Frontal cortex (tissue), 3 donors: ENCODE measurements at regions not wholly inside any gene's neighbourhood (a gene's known extent, or its start where the extent isn't known, plus 50 kb on each side); places are given as distances from the start of the nearest gene placed in this dataset.

Experiments used
- DNase-seq, 2 donors: peaks; one replicate each; pipeline ENCODE4 v3.0.0; 2012; ENCODE audit warnings: low spot score in 2 of 2
- FAIRE-seq: peaks from 2 replicates; lab custom pipeline; 2012; peaks lifted over from hg19 to GRCh38; lab: Jason Lieb, UNC
- donor health status: control.
- donor health status: control.
- donor health status: control.

GRCh38 chr18:78113136-78113939 is 863.7 kb downstream of the GALR1 start:
- FAIRE-seq: no peak

DNA sequence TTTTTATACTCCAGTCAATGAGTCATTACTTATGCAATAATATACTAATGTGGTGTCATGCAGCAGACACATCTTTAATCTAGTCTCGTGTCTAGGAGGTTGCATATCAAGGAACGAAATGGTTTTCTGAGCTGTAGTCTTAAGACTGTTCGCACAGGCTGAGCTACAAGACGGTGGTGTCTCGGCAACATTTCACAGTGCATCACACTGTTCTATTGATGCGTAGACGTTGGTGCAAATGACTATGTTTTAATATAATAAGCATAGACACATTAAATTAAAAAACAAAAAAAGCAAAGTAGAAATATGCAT is 864.2 kb downstream of the GALR1 start:
- no peak for DNase-seq
- FAIRE-seq: no peak

More at GRCh38 chr18:78113136-78113939, 863.7 kb downstream of the GALR1 start:
- no peak for DNase-seq

DNA sequence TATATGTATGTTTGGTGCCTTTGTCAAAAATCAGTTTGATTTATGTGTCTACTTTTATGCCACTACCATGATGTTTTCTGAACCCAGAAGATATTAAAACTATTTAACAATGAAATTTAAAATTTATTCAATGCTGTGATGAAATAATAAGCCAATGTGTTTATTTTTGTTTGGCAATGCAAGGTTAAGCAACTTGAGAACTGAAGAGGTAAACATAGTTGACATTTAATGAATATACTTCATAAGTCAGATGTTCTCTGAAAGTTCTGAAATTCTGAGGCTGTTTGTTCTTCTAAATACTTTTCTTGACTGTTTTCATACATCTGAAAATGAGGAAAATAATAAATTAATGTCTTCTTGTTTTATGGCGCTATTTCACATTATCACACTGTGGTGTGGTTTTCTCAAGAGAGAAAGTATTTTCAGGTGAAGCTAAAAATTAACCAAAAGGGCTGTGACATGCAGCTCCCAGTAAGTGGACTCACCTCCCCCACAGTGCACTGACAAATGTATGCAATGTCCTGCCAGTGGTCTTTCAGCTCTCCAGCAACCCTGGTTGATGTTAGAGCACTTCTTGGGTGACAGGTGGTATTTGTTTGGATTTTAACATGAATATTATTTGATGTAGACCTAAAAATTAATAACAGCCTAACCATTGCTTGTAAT is 863.6 kb upstream of the SALL3 start:
- DNase-seq (no peak), FAIRE-seq (no peak)

DNA sequence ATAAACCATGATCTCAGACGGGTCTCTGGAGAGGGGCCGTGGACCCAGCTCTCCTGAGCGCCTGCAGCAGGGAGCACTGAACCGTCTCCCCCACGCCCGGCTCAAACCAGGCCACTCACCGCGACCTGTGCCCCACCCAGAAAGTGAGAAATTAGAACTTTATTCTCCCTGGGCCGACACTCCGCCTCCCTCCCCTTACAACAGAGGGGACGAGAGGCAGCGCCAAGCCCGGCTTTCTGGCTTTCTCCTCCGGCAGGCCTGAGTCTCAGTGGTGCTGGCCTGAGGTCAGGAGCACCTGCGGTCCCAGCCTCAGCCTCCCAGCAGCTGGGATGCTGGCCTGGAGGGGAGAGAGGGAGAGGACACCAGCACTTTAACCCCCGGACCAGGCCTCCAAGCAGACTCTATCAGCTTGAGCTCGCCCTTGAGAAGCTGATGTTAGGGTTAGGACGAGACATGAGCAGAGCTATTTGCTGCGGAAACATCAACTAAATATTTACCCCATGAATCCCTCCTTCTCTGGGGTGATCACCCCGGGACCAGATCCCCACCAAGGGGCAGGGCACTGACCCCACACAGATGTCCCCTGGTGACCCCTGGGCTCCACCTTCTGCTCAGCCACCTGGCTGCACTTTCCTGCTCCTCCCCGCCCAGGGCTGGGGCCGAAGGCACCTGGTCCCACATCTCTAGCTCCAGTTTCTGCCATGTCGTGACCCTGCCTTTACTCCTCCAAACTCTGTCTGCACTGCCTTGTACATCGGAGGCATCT is 856.3 kb upstream of the SALL3 start:
- no peak for FAIRE-seq

GRCh38 chr18:78123926-78124797 is 855.5 kb upstream of the SALL3 start:
- no peak for FAIRE-seq
- no peak for DNase-seq

More for the DNA sequence above, 856.3 kb upstream of the SALL3 start:
- DNase-seq: no peak

DNA sequence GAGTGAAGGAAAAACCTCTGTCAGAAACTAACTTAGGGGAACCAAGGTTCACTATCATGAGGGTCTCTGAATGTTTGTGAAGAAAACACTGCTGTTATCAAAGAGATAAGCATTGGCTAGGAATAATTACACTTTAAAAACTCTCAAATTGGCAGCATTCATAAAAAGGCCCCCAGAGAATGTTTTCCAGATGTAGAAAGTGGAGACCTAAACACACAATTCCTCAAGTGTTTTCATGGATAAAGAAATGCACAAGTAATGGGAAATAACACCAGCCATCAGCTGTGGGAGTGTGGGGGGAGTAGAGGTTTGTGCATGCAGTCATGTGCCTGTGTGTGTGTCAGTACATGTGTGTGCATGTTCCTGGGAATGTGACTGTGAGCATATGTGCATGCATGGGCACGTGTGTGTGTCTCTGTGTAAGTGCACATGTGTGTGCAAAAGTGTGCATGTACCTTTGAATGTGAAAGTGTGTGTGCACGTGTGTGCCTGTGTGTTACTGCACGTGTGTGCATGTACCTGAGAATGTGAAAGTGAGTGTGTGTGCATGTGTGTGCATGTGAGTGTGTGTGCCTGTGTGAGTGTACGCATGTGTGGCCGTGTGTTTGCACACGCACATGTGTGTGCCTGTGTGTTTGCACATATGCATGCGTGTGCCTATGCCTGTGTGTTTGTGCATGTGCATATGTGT is 854.3 kb upstream of the SALL3 start:
- FAIRE-seq (no peak), DNase-seq (no peak)

- DNase-seq: no peak
- no peak for FAIRE-seq
Measured at GRCh38 chr18:78126106-78126505, 853.5 kb upstream of the SALL3 start.

GRCh38 chr18:78126536-78126935 is 853.1 kb upstream of the SALL3 start:
- FAIRE-seq (no peak), DNase-seq (no peak)

GRCh38 chr18:78127041-78127440 is 852.6 kb upstream of the SALL3 start:
- FAIRE-seq (no peak), DNase-seq (no peak)

GRCh38 chr18:78128004-78128403 is 851.6 kb upstream of the SALL3 start:
- no peak for FAIRE-seq
- DNase-seq: no peak

DNA sequence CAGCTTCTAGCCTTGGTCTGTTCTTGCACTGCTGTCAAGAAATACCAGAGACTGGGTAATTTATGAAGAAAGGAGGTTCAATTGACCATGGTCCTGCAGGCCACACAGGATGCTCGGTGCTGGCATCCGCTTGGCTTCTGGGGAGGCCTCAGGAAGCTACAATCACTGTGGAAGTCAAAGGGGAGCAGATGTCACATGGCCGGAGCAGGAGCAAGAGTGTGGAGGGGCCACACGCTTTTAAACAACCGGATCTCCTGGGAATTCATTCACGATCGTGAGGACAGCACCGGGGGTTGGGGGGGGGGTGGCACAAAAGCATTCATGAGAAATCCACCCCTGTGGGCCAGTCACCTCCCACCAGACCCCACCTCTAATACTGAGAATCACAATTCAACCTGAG is 850.4 kb upstream of the SALL3 start:
- no peak for FAIRE-seq

GRCh38 chr18:78130232-78131195 is 849.1 kb upstream of the SALL3 start:
- no peak for FAIRE-seq
- no peak for DNase-seq

More for the DNA sequence above, 850.4 kb upstream of the SALL3 start:
- DNase-seq: no peak

DNA sequence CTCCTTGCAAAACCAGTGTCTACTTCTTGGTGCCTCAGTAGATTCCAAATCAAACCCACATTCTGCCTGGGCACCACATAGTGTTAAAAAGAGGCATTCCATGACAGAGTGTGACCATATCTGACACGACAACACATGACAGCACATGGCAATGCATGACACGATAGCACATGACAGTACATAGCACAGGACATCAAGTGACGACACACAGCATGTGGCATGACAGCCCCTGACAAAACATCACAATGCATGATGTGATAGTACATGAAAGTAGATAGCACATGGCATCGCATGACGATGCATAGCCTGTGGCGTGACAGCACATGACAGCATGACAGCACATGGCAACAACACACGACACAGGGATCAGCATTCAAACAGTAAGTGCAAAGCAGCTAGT is 845.9 kb upstream of the SALL3 start:
- DNase-seq (no peak), FAIRE-seq (no peak)

GRCh38 chr18:78136986-78137385 is 842.6 kb upstream of the SALL3 start:
- FAIRE-seq (no peak), DNase-seq (no peak)

DNA sequence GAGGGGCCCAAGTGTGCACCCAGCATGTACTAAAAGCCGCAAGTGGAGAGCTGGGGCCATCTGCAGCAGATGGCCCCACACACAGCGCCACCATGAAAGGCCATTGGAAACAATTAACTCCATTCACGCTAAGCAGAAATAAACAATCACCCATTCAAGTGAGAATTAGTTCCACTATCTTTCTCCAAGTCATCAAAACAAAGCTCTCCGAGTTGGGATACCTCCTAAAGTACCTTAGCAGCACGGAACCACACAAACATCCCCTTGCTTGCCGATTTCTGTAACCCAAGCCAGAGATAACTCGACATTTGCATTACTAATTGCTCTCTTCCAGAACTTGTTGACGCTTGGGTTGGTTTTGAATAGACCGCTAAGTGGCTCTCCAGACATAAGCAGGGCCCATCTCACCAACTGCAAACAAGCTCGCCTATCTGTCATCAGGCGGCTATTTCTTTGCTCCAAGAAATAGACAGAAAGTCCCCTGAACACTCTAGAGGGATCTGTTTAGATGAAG is 840.6 kb upstream of the SALL3 start:
- FAIRE-seq (no peak), DNase-seq (peak in 1 of 2 donors; percentile 28)

DNA sequence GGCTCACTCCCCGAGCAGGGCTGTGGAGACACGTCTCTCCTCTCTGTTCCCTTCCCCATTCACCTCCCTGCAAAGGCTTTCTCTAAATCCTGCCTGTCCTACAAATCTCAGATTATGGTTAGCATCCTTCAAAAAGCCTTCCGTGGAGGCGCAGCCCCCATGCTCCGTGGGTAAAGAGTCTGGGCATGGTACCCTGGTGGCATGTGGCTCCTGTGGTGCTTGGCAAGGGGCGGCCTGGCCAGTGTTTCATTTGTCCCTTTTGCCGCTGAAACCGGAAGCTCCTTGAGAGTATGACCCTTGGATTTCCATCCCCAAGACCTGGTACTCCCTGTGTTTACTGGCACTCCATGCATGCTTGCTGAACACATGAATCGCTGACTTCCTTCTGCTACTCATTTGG is 839.3 kb upstream of the SALL3 start:
- FAIRE-seq (no peak), DNase-seq (no peak)

GRCh38 chr18:78144669-78145068 is 834.9 kb upstream of the SALL3 start:
- DNase-seq: no peak
- FAIRE-seq: no peak

DNA sequence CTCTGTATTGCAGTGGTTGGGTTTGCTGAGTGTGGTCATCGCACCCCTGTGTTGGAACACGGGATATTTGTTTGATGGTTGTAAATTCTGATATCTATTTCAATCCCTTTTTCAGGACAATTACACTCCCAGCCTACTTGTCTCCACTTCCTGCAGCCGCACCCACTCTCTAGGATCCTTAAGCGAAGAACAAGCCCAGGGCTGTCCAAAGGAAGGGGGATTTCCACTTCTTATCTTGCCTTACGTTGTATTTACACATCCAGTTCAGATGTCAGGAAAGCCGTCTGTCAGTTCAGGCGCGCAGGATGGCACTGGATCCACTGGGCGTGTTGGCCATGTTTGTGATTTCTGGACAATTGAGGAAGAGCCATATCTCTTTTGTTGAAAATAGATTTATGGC is 834.5 kb upstream of the SALL3 start:
- DNase-seq: no peak
- no peak for FAIRE-seq
